HG03575 (cell line): ENCODE measurements at regions not wholly inside any gene's neighbourhood (a gene's known extent, or its start where the extent isn't known, plus 50 kb on each side); places are given as distances from the start of the nearest gene placed in this dataset.
A peak's percentile ranks its signal among the peaks of the same experiment; 100 is the strongest.
"Not testable (repeated sequence)": the region's sequence is repeated elsewhere in the genome, so short reads cannot be mapped to it uniquely, and the experiment has no call there.

Source experiments
- ATAC-seq: cut with Tn5 transposase; IDR thresholded peaks from one replicate; pipeline ENCODE4 v1.9.1; 2021; ENCODE audit not compliant: unreplicated experiment, insufficient number of reproducible peaks, low FRiP score; ENCODE audit errors: extremely low read depth

DNA sequence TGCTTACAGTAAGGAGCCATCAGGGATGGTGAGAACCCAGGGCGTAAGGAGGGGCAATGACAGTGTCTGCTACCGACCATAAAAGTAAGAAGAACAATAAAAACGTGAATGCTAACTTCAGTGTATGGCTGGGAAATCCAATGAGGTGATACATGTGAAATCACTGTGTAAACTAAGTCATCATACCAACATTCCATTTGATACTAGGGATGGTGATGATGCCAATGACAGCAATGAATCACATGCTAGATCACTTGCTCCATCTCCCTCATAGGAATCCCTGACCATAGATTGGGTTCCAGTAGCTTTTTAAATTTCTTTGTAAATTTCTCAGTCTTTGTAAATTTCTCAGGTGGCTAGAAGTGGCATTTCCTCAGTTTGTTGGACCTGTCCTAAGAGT, 146.3 kb downstream of the SMIM20 start:
- no peak for ATAC-seq

DNA sequence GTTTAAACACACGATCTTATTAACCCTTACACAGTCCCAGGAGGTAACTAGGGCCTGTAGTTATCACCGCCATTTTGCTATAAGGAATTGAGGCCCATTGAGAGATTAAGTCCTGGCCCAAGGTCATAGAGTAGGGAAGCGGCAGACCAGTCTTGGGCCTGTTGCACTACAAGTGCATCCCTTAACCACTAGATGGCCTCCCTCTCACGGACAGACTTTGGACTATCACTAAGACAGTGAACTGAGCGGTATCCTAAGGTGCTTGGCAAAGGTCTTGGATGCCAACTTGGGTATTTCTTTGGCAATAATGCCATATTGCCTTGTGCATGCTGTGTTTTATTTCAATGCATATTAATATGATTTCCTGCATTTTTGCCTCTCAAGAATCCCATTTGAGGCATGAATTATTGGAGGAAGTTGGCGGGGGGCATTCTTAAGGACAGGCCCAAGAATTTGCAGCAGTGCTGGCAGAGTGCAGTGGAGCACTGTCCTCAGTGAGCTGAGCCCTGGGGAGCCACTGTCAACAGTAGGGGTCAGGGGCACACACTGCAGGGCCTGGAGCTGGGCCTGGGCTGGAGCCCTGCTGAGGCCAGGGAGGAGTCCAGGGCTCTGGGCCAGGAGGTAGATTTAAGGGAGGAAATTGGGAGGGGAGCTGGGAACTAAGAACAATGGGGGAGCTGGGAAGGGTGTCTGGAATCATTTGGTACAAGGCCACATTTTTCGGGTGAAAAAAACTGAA, 147.4 kb downstream of the SMIM20 start:
- no peak for ATAC-seq

DNA sequence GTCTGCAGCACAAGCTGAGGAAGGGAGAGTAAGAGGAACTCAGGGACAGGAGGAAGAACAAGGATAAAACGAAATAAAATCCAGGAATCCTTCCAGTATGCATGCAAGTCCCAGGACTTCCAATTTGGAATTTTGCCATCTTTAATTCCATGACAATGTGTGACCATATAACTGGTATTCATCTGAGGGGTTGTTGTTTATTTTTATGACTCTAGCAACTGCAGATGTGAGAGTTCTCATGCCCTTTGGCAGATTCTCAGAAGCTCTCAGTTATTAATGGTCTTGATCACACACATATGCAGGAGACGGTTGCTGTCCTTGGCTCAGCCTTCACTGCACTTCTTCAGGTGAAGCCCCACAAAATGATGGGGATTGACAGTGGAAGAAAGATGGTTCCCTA, 148.2 kb downstream of the SMIM20 start:
- no peak for ATAC-seq

DNA sequence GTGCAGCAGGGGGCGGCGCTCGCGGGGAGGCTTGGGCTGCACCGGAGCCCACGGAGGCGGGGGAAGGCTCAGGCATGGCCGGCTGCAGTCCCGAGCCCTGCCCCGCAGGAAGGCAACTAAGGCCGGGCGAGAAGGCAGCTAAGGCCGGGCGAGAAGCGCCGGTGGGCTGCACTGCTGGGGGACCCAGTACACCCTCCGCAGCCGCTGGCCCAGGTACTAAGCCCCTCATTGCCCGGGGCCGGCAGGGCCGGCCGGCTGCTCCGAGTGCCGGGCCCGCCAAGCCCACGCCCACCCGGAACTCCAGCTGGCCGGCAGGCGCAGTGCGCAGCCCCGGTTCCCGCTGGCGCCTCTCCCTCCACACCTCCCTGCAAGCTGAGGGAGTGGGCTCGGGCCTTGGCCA, 150.0 kb downstream of the SMIM20 start:
- not testable (repeated sequence) for ATAC-seq

DNA sequence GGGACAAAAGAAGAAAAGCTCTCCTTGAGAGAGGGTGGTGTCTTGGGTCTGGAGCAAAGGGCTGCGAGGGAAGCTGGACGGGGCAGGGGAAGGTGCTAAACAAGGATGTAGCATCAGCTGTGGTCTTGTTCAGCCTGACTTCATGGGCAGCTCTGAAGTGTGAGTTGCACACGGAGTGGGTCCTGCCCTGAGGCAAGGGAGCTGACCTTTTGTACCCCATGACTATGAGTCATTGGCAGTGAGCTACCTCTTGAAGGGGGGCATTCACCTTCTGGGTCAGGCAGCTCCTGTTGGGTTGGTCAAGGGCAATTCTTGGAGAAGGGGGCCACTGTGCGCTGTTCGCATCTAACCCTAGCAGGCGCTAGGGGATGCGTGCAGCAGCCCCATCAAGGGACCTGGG, 151.8 kb downstream of the SMIM20 start:
- ATAC-seq: no peak

DNA sequence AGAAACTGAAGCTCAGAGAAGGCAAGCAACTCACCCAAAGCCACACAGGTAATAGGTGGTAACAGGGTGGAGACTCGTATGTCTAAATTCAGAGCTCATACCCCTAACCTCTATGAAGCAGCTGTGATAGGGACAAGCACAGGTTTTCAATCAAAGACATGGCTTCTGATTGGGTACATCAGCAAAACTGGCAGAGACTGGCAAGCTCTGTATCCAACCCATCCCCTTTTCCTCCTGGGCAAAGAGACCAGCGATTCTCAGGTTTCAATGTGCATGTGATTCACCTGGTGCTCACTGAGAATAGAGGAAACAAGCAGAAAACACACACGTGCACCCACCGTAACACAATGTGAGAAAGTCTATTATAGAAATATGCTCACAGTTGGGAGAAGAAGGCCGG, 153.0 kb downstream of the SMIM20 start:
- ATAC-seq: no peak

DNA sequence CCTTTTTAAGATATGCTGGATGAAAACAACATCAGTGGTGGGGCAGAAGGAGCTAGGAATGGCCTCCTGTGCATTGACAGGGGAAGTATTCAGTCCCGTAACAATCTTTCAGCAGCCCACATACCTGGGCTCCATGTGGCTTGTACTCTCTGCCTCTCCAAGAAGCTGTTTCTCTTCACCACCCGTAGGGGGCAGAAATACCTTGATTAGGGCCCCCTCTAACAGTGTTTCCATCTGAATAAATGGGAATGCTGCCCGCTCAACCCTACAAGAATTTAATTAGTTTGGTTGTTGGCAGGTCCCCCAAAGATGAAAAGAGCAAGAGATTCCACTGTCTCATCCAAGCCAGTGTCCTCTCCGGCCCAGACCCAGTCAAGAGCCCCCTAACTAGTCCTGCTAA, 155.2 kb downstream of the SMIM20 start:
- ATAC-seq: no peak

DNA sequence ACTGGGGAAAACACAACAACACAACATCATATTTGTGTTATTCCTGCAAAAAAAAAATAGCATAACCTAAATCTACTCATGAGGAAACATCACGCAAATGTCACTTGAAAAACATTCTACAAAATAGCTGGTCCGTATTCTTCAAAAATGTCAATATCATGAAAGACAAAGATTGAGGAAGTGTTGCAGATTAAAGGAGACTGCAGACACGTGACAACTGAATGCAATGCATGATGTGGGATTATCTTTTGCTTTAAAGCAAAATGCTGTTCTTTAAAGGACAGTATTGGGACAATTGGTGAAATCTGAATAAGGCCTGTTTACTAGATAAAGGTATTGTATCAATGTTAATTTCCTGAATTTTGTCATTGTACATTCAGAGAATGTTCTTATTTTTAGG, 157.7 kb downstream of the SMIM20 start:
- no peak for ATAC-seq

DNA sequence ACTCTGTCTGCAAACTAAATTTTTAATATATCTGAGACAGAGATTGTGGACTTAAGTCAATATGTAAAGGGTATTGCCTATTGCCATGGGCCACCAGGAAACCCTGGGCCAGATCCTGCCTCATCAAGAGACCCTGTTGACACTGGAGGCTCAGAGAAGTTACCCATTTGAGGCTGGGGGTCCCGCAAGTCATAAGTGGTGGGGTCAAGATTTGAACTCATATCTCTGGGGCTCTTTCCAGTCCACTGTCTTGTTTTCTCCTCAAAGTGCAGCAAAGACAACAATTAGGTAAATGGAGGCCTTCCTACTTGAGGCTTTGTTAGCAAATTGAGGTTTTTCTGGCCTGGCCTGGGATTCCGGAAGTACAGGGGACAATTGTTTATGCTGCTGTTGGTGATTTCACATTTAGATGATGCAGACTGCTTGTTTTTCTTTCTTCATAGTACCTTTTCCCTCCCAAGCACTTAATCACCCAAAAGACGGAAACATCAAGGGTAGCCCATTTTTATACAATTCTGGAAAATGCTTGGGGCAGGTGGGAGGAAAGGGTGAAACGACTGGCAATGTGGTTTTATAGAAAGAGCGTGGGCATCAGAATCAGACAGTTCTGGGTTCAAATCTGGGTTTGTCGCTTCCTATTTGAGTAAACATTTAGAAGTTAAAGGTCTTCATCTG, 160.0 kb downstream of the SMIM20 start:
- no peak for ATAC-seq

DNA sequence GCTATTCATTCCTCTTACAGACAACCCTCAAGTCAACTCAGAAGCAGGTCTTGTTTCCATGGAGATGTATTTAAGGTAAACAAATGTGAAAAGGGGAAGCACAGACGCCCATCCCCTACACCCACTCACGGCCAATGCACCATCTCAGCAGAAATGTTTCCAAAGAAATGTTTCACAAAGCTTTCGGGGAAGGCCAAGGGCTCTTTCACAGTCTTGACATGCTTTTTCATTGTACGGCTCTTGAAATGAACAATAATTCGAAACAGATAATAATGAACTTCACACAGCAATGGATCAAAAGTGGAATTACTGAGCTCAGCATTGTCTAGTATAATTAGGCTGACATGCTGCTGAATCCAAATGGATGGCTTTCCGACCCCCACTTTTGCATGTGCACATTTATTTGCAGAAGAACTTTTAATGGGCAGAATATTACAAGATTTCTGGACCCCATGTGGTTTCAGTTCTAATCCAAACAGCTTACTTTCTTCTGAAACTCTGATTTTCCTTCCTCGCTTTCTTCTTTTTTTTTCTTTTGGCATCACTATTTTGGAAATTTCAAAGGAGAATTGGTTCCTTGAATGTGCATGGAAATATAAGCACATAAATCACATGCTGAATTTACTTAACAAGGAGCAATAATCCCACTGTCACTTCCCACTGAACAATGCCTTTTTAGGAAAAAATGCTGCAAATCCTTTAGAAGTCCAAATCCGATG, 160.9 kb downstream of the SMIM20 start:
- ATAC-seq: peak; percentile 57

DNA sequence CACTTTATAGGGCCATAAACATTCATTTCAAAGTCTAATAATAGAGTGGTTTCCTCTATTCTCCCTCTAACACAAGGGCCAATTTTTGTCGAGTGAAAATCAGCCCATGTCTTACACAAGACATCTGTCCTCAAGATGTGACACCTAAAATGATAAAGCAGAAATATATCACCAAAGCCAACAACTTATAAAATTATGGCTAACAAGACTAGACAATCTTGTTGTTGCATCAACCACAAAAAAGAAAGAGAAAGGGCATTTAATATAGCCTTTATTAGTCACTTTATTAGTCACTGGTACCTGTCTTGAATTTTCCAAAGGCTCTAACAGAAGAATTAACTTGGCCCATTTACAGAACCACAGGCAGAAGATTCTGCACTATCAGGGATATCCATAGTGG, 161.6 kb downstream of the SMIM20 start:
- ATAC-seq: no peak

DNA sequence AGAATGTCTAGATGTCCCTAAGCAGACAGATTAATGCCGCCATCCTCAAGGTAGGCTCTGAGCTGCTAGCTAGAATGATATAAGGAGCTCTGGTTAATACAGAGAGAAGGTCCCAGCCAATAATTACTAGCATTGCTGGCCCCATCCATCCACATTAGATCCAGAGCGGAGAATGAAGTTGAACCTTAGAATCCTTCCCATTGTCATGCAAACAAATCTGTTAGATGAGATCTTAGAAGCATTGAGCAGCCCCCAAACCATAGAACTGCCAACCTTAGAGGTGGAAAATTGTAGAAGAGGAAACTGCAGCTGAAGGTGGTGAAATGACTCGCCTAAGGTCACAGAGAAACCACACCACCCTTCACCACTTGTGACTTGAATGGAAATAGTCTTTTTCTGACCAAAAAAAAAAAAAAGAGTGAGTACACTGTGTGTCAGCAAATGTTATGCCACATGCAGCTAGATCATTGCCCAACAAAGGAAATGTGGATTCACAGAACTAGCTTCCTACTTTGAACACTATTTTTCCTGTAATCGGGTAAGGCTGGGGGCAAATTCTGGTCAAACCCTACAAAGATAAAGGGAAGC, 162.1 kb downstream of the SMIM20 start:
- ATAC-seq: peak; percentile 40

DNA sequence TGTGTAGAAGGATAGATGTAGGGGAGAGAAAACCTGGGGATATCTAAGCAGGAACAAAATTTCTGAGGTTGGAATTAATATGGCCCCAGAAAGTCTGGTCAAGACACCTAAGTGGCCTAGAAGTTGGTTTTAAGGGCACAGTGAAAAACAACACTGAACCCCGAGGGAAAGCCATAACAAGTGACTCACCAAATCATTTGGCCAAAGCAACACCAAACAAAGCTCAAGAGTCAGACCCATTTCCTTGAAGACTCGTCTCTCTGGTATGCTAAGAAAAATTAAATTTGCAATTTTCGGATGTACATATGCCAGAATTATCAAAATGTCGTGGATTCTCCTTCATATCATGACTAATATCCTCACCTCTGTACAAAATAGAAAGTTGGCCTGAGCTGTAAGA, 162.9 kb downstream of the SMIM20 start:
- no peak for ATAC-seq

DNA sequence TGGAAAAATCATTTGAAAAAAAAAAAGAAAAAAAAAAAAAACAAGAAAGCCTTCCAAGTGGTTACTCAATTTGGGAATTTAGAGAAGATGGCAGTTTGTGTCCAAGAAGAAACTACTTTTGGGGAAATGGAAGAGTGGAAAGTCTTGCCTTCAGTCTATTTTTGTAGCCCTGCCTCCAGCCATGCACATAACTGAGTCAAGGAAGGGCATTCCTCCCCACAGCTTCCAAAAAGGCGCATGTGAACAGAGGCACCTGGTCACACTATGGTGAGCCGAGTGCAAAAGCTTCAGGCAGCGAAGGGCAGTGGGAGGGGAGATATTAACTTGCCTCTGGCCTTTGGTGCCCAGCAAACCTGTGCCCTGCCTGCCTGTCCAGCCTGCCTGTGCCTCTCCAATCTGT, 163.7 kb downstream of the SMIM20 start:
- no peak for ATAC-seq

DNA sequence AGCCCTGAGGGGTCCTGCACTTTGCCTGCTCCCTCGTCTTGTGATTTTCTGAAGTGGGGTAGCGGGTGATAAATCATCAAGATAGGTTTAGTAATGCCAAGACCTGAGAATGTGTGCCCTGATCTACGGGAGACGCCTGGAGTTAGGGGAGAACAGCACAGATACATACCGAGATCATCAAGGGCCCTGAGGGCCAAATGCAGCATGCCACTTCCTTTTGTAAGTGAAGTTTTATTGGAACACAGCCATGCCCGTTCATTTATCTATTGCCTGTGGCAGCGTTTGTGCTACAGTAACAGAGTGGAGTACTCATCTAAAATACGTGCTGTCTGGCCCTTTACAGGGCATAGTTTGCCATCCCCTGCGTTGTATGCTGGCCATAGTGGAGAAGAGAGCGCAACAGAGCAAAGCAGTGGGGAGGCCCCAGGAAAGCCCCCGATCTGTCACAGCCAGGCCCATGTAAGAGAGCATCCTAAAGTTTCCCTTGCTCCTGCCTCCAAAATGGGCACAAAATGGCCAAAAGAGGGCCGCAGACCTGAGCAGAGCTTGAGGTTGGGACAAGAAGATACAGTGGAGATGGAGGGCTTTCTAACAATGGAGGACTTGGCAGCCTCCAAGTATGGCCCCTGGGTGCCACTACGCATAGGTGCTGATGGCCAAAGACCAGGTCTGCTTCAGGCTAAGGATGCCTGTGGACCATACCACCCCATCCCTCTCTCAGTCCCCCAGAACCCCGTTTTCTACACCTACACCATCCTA, 167.0 kb downstream of the SMIM20 start:
- ATAC-seq: no peak

DNA sequence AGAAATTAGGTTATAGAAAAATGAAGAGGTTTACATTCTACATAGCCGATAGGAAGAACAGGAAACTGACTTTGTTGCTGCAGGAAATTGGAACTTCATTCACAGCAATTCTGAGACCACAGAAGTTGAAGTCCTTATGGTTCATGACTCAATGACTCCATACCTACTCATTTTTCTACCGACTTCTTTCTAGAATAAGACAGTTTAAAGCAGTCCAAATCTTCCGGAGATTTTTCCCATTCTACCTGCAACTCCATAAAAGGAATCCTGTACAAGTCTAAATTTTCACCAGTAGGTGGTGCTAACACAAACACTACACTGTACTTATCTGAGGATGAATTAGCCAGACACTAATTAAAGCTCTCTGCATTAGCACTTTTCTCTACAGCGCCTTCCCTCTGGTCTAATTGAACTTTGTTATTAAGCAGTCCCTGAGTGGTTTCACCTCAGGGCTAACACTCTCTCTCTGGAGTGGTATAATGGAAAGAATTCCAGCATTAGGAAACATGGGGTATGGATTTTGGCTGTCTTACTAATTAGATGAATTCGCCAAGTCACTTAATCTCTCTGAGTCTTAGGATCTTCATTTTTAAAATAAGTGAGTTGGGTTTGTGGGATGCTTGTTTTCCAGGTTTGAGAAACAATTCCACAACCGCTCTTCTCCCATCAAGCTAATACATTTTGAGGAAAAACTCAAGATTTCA, 167.9 kb downstream of the SMIM20 start:
- ATAC-seq: no peak

DNA sequence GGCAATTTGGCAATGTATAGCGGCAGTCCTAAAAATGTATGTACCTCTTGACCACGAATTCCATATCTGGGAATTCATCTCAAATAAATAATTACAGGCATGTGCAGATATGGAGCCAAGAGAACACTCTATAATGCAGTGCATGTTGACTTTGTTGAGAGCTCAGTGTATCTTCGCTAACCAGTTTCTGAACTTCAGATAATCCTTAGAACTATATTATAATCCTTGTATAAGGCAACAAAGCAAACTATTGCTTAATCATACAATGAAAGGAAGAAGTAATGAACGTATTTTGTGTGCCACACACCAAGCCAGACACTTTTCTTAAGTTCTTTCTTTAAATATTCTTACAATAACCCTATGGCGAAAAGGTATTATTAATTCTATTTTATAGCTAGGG, 168.5 kb downstream of the SMIM20 start:
- no peak for ATAC-seq

DNA sequence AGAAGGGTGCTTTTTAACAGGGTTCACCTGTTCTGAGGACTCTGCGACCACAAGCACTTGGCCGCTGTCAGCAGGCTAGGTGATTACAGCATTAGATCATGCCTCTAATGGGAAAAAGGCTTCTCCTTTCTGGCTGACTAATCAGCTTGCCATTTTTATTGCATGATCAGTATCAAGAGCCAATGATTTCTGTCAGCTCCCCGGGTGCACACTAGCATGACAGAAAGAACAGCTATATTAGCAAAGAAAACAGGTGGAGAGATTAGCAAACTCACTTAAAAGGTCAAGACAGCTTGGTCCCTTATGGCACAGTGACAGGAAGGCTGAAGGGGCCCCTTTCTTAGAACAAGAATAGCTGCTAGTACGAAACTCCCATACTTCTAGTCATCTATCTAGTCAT, 170.0 kb downstream of the SMIM20 start:
- ATAC-seq: peak; percentile 36

DNA sequence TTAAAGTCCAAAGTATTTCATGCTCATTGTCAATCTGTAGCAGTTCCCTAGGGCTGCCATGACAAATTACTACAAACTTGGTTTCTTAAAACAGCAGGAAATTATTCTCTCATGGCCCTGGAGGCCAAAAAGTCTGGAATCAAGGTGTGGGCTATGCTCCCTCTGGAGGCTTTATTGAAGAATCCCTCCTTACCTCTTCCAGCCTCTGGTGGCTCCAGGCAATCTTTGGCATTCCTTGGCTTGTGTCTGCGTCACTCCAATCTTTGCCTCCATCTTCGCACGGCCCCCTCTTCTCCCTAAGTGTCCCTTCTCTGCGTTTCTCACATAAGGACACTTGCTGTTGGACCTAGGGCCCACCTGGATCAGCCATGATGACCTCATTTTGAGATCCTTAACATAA, 170.4 kb downstream of the SMIM20 start:
- ATAC-seq: no peak
